GM12865 (cell line): ENCODE measurements at regions not wholly inside any gene's neighbourhood (a gene's known extent, or its start where the extent isn't known, plus 50 kb on each side); places are given as distances from the start of the nearest gene placed in this dataset.

Source experiments
- DNase-seq: peaks from one replicate; pipeline ENCODE4 v3.0.0; 2010; ENCODE audit warnings: low read depth
- H3K4me3 ChIP-seq: 2 replicates; pipeline ENCODE4 v1.5.1; 2011; ENCODE audit warnings: mild to moderate bottlenecking, low read depth, low read length, control low read depth
- CTCF ChIP-seq: IDR thresholded peaks from 2 replicates; pipeline ENCODE4 v1.5.1; 2011; ENCODE audit warnings: low read length, control low read depth, low read depth, inconsistent platforms; ENCODE audit not compliant: insufficient read depth; ENCODE audit errors: missing control alignments

- no peak for DNase-seq
- H3K4me3 ChIP-seq, result no peak overlapping the region
- no peak for TF ChIP-seq CTCF
Measured at GRCh38 chr4:173834151-173834550, 304.1 kb upstream of the HAND2 start.

- no peak for DNase-seq
- no peak overlapping the region for H3K4me3 ChIP-seq
- no peak for TF ChIP-seq CTCF
Measured at GRCh38 chr4:173829565-173829964, 299.5 kb upstream of the HAND2 start.

- no peak overlapping the region for H3K4me3 ChIP-seq
- TF ChIP-seq CTCF, result no peak
- no peak for DNase-seq
Measured at GRCh38 chr4:173827707-173828106, 297.7 kb upstream of the HAND2 start.

- H3K4me3 ChIP-seq, result no peak overlapping the region
- no peak for TF ChIP-seq CTCF
- no peak for DNase-seq
Measured at GRCh38 chr4:173821876-173822275, 291.8 kb upstream of the HAND2 start.

- no peak for TF ChIP-seq CTCF
- no peak overlapping the region for H3K4me3 ChIP-seq
- no peak for DNase-seq
Measured at GRCh38 chr4:173821036-173821435, 291.0 kb upstream of the HAND2 start.

GRCh38 chr4:173807347-173807746, 277.3 kb upstream of the HAND2 start:
- H3K4me3 ChIP-seq, result no peak overlapping the region
- no peak for TF ChIP-seq CTCF
- no peak for DNase-seq

- no peak overlapping the region for H3K4me3 ChIP-seq
- DNase-seq, result no peak
- no peak for TF ChIP-seq CTCF
Measured at GRCh38 chr4:173805884-173806283, 275.9 kb upstream of the HAND2 start.
